Hematopoietic multipotent progenitor cell treated with erythropoietin and hydrocortisone succinate and interleukin-3 and kit ligand, for 8 days (in vitro differentiated cells): ENCODE measurements at regions not wholly inside any gene's neighbourhood (a gene's known extent, or its start where the extent isn't known, plus 50 kb on each side); places are given as distances from the start of the nearest gene placed in this dataset.

Source experiments
- DNase-seq: peaks from one replicate; pipeline ENCODE4 v3.0.0-alpha.2; 2015

DNA sequence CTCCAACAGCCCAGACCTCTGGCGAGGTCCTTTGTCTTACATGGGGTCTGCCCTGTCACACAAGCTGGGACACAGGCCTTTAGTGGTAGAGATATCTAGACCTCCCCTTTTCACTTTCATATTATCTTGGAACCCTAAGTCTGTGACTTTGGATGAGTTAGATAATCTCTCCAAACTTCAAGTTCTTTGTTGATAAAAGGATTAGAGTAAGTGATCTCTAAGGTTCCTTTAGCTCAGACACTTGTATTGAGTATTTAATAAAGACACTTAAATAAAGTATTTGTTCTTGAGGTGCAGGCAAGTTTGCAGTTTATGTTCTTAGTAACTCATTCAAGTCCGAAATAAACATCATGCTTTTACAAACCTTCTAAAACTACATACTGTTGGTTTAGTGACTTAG, 459.6 kb downstream of the SHQ1 start:
- no peak for DNase-seq

DNA sequence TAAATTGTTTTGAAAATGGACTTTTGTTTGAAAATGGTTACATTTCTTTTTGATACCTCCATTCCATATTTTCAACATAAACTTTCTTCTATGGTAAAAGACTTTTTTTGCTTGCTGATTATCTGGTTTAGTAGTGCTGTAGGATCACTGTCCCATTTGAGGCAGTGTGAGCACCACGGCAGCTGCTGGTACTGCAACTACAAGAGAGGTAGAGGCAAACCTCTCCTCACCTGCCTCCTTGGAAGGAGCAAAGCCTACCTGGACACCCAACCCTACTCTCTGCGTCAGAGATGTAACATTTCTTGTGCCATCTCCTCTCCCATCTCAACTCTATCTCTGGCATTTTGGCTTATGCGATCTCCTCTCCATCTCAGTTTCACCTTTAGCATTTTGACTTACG, 460.1 kb downstream of the SHQ1 start:
- no peak for DNase-seq

DNA sequence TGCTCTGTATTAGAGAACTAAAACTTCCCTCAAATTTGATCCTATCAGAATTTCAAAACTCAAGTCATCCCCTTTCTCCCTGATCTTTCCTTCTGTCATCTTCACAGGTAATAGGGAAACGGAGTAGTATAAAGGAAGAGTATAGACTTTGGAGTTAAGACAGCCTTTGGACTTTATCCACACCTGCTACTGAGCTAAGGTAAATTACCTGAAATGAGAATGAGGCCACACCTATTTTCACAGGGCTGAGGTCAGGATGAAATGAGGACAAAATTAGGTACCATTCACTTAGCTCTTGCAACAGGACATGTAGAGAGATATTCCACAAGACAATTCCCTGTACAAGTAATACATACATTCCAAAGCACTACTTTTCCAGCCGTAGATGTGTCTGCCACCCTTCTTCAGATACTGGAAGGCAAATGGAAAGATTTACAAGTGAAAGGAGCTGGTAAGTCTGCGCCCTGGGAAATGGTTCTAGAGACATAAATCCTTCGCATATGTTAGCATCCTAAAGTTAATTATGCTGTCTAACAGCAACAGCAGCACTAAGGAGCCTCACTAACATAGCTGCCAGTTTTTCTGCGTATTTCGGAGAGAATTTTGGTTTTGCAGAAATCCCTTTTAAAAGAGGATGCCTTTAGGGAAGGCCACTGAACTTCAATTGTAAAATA, 461.8 kb downstream of the SHQ1 start:
- DNase-seq, result no peak

DNA sequence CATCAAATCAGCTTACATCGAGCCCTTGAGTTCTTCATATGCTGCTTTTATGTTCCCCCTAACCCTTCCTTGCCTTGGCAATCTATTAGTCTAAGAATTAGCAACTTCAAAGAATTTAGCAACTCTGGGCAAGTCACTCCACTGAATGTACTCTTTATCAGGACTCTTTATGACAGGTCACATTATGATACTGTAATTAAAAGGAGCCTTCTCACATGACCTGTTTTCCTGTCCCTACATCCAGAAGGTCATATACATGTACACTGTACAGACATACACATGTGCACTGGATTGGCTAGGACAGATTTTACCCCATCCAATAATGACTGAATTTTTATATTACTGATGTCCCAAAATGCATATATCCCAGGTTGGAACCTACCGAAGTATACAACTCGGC, 463.1 kb downstream of the SHQ1 start:
- no peak for DNase-seq

DNA sequence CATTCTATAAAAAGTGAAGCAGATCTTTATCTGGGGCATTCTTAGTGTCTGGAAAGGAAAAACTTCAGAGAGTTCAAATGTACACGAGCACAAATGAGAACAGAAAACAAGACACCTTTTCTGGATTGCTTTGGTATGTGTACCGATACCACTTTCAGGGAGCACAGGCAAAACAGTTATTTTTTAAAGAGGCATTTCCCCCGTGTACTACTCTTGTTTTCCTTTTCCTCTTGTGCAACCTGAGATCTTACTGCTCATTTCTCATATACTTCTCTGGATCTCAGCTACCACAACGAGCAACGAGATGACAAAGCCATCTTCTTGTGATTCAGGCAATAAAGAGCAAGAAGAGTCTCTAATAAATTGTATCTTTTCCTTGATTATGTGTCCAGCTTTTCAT, 463.6 kb downstream of the SHQ1 start:
- no peak for DNase-seq

DNA sequence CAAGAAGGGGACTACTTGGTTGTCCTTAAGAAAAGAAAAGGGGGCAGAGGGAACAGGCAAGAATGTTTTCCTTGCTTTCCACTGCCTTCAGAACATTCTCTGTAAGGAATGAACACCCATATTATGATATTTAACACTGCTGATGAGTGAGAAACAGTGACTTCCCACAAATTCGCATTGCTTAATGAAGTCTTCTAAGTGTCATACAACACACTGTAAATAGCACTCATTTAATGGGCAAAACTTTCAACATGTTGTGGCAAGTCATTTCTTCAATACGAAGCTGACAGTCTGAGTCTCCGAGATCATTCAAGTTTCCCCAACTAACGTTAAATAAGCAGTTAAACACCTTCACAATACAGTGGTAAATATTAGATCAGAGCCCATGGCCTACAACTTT, 464.4 kb downstream of the SHQ1 start:
- no peak for DNase-seq

DNA sequence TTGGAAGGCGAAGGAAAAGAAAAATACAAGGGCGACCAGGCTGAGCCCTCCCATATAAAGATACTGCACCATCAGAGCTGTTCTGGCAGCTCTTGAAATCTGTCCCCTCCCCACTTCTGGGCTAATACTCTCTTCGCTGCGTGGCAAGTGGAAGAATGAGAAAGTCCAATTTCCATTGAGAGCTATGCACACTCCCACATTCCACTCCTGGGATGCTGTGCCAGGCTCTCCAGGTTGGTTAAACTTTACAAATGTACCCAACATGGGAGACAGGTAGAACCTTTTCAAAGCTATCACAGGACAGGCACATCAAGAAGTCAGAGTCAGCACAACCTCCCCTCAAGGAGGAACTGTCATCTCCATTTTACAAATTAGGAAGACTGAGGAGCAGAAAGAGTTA, 465.0 kb downstream of the SHQ1 start:
- no peak for DNase-seq

DNA sequence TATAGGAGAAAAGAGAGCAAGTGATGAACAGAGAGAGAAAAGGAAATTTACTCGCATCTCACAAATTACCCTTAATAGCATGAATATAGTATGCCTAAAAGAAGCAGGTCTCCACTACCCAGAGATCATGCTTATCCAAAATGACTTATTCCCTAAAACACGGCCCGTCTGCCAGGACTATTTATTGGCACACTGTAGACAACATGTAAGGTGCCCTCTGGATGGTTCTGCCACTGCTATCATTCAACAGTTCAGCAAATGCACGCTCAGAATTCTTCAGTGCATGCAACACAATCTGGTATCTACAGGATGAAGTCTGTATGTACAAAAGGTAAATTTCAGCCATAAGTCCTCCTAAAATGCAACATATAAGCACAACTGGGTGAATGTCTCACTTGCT, 465.8 kb downstream of the SHQ1 start:
- no peak for DNase-seq

DNA sequence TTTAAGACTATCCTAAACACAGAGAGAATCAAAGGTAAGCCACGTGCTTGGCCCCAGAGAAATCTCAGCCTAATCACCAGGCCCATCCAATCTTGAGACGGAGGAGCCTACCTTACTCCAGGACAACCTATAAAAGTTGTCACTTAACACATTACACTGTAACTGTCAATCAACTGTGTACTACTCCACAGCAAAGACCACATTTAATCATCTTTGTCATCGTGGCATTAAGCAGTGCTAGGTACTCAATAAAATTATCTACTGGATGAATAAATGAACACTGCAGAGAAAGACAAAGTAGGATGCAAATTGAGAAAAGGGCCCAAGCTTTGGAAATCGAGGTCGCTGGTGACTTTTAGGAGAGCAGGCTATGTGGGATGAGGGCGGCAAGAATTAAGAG, 466.7 kb downstream of the SHQ1 start:
- no peak for DNase-seq

DNA sequence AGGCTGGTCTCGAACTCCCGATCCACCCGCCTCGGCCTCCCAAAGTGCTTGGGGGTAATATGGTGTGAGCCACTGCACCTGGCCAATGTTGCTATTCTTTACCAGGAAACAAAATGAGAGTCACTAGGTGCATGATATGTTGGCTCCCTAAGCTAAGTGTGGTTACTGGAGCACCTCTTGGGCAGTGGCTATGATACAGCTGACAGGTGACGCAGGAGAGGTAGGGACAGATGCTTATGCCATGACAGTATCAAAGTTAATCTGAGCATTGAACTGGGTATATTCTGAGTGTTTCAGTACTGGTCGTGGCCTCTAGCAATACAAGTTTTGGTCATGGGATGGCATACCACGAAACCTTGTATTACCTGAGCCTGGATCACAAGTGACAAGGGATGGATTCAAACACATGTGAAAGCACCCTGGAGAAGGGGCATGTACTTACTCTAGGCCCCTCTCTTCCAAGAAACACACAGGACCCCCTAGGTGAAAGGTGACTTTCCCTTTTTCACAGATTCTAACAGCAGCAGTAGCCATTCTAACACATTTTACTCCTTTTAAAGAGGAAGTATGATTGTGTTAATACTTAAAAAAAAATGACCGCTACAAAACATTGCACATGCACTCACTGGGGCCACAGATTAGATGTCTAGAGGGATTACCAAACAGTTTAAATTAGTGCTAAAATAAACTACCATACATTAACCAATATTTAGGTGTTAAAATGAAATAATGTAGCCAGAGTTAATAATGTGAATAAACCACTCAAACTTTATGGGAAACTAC, 467.3 kb downstream of the SHQ1 start:
- no peak for DNase-seq

DNA sequence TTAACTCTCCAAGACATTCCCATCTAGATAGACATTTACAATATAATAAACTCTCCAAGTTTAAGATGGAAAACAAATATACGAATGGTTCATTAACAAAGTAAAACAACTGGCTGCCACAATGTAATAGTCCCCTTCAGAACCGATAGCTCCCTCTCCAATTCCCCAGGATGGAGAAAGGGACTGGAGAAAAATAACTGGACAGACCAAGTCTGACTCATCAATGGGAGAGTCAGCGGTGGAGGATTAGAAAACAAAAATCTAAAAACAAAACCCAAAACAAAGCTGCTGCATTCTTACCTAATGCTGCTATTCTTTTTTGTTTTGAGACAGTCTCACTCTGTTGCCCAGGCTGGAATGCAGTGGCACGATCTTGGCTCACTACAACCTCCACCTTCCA, 468.1 kb downstream of the SHQ1 start:
- no peak for DNase-seq

DNA sequence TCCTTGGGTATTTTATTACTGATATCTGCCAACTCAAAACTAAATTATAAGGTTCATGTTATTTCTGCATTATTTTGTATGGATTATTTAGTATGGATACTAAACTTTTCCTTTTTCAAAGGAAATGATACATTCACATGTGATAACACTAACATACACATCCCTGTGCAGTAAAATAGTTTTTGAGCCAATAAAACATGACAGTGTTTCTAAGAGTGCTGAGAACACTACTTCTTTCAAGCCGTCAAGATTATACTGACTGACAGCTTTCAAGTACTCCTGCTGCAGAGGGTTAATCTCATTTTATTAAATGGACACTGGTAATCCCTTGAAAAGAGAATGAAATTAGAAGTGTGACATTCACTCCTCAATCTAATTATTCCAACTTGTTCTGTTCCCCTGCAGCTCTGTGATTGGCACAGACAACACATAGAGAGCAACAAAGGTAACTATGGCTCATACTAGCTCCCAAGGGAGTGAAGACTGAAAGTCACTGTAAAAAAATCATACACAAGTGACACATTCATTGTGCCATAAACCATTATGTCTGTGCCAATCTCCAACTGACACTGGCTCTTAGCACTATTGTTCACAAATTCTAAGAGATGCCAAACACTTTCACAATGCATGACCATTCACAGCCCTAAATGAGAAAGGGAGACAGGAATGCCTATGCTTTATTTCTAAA, 468.6 kb downstream of the SHQ1 start:
- no peak for DNase-seq

DNA sequence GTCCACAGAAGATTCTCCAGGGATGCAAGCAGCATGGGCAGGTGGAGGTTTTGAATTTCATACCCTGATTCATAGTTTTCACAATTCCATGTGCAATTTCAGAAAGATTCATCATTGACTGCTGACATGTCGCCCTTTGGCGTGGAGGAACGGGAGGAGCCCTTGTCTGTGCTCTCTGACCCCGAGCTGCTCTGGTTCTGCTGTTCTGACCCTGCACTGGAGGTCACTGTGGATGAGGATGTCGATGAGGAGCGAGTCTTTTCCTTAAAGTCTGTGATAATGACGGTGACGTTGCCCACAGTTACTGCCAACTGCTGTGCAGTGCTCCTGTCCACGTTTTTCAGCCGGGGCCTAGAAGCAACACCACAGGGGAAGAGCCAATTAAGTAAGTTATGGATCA, 470.0 kb downstream of the SHQ1 start:
- no peak for DNase-seq

DNA sequence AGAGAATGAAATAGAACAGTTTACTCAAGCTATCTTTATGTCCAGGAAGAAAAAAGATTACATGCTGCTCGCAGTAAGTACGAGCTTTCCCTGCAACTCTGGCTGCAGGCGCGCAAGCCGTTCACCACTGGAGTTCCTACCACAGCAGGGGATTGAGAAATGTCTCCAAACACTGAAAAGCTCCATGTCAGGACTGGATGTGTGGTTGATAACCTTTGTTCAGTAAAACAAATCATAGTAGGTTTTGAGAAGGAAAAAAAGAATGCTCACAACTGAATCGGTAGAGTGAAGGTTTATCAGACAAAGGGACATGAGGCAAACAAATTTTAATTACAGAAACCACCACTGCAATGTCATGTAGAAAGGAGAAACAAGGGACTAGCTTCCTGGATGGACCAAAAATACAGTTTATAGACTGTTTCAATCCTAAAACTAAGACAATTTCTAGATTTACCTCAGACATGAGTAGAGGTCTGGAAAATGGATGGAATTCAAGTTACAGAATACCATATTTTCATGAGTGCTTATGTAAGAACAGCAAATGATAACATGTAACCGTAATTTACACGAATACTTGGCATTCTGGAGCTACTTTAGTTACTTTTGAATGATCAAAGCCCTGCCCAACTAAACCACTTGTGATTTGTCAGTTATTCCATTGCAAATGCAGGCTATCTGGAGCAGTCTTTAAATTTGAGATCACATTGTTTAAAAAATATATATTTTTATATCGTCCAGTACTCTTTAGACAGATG, 471.1 kb downstream of the SHQ1 start:
- no peak for DNase-seq

DNA sequence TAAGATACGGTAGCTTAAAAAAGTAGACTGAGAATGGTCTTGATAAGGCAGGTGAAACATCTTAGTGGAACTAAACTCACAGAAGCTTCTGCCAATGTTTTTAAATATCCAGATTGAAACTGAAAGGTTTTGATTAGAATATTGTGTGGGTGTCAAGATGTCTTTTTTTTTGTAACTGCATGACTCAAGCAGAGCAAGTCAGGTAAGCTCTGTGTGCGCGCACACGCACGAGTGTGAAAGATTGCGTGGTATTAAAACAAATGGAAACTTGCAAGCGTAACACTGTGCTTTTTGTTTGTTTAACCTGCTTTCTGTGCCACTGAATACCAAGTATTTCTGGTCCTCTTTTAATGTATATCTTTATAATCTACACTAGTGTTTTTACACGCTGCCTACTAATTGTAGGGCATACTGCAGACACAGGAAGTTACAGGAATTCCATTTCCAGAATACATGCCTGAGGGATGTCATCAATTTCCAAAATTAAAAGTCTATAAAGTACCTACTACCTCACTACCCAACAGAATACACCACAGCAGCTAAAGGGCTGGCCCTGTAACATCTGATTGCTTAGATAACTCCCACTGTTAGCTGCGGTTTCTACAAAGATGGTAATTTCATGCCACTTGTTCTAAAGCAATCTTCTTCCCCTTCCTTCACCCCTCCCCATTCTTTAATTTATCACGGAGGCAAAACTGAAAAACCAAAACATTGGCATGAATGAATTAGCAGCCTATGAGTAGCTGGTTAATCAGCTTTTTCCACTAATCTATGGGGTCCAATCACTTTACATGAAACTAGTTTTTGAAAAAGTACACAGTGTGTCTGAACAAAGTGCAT, 472.8 kb downstream of the SHQ1 start:
- peak; percentile 89 for DNase-seq

DNA sequence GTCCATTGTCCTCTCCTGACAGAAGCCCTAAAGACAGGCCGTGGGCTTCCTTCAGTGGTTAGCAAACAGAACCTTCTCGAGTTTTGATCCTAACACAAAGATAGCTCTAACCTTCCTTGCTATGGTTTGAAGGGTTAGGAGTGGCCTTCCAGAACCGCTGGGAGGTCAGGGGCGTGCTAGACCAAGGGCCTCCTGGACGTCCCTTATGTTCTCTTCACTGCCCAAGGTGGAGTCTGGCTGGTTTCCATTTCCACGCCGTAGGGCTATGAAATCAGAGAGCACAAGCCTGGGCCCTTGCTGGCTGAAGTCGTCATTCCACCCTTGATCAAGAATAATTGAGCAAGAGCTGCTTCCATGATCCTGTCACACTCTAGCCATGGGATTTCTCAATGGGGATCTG, 475.1 kb downstream of the SHQ1 start:
- no peak for DNase-seq

DNA sequence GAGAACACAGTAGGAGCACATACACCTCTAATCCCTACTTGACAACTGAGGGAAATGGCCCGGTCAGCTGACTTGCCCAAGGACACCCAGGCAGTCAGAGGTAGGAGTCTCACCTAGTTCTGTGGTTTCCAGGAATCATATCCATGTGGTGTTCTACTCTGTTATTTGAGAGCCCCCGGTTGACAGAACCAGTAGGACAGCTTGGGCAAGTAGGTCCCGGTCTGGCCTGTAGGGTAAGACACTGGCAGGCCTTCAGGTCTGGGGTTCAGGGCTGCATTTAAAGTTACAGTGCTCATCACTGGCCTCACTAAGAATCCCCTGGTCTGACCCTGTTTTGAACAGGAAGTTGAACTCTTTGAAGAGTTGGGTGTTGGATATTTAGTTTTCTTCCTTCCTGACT, 476.1 kb downstream of the SHQ1 start:
- no peak for DNase-seq

DNA sequence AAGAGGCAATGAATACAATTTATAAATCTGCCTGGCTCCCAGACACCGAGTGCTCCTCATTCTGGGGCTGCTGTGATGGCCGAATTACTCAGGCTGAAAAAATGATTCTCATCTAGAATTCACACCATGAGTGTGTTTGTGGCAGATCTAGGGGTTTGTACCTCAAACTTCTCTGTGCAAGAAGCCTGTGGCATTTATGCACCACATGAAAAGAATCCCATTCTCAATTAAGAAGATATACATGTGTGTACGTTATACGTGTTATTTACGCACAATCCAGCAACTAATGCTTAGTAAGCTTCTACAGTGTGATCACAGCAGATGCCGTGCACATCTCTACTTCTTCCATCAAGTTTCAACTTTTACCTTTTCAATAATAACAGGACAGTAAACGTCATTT, 476.8 kb downstream of the SHQ1 start:
- DNase-seq, result no peak

DNA sequence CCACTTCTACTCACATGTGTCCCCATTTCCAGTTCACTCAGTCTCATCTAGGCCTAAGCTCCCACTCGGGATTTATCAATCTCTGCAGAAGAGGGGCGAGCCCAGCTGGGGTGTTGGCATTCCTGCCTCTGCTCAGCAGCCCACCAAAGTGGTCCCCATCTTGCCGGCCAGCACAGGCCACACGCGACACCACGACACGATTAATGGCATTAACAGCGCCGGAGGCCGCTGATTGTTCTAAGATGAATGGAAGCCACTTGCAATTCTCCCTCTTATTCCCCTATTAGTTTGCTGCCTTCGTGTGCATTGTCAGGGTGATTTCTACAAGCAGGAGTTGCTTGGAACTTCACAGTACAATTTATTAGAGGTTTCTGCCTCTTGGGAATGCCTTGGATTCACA, 477.3 kb downstream of the SHQ1 start:
- no peak for DNase-seq

DNA sequence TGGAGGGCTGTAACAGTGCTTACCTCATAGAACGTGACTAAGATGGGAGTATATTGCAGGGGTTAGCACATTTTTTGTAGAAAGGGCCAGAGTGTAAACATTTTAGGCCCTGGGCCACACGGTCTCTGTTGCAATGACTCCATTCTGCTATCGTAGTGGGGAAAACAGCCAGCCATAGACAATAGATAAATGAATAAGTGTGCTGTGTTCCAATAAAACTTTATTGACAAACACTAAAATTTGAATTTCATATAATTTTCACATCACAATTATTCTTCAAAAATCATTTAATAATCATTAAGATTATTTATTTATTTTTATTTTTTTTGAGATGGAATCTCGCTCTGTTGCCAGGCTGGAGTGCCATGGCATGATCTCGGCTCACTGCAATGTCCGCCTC, 478.6 kb downstream of the SHQ1 start:
- DNase-seq, result no peak

DNA sequence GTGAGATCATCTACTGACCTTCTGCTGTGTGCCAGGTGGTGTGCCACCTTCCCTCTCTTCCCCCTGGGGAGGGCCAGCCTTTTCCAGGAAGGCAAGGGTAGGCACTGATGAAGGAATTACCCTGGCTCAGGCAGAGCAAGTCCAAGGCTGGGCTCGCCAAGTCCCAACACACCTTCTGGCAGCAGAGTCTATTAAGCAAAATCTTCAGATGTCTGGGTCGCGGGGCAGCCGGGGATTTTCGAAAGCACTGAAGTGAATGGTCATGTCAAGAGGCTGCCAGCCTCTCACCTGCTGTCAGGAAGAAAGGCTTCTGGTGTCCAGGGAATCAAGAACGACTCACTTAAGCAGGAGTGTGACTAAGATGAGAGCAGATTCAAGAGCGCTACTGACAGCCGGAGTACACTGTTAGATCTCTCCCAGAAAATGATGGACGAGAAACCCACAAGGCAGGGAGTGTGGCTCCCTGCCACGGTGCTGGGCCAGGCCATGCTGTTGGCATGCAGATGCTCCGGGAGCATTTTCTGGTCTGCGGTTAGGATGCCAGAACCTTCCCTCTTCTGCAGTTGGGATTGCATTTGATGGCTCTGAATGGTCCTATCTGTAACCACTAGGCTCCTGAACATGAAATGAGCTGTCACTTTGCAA, 479.8 kb downstream of the SHQ1 start:
- DNase-seq, result no peak

DNA sequence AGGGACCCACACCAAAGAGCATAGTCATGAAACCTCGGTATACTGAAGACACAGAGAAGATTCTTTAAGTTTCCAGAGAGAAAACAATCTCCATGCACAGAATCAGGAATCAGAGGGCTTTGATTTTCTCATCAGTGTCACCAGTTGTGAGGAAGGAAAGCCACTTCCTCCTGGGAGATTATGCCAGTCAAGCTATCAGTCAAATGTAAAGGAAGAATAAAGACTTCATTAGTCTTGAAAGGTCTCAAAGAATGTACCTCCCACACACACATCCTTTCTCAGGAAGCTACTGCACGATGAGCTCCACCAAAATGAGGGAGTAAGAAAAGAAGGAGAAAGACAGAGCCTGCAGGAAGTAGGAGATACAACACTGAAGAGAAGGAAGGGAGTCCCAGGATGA, 486.3 kb downstream of the SHQ1 start:
- no peak for DNase-seq
